GM19023 (cell line): ENCODE measurements at regions not wholly inside any gene's neighbourhood (a gene's known extent, or its start where the extent isn't known, plus 50 kb on each side); places are given as distances from the start of the nearest gene placed in this dataset.
"Not testable (repeated sequence)": the region's sequence is repeated elsewhere in the genome, so short reads cannot be mapped to it uniquely, and the experiment has no call there.

Experiments
- ATAC-seq: cut with Tn5 transposase; IDR thresholded peaks from one replicate; pipeline ENCODE4 v1.9.1; 2021; ENCODE audit warnings: mild to moderate bottlenecking, moderate library complexity; ENCODE audit not compliant: unreplicated experiment

GRCh38 chr21:15119486-15119885 is 54.7 kb upstream of the NRIP1 start:
- ATAC-seq, result no peak

- no peak for ATAC-seq
Observed at GRCh38 chr21:15121097-15121654, 56.4 kb upstream of the NRIP1 start.

GRCh38 chr21:15121655-15122120 is 56.9 kb upstream of the NRIP1 start:
- ATAC-seq, result no peak

- no peak for ATAC-seq
Observed at GRCh38 chr21:15122241-15122640, 57.4 kb upstream of the NRIP1 start.

GRCh38 chr21:15124731-15125130 is 59.9 kb upstream of the NRIP1 start:
- no peak for ATAC-seq

GRCh38 chr21:15126948-15127347 is 62.1 kb upstream of the NRIP1 start:
- no peak for ATAC-seq

GRCh38 chr21:15127437-15127836 is 62.6 kb upstream of the NRIP1 start:
- ATAC-seq, result no peak

GRCh38 chr21:15128267-15128666 is 63.5 kb upstream of the NRIP1 start:
- no peak for ATAC-seq

- ATAC-seq, result not testable (repeated sequence)
Observed at GRCh38 chr21:15128714-15129113, 63.9 kb upstream of the NRIP1 start.

- ATAC-seq, result no peak
Observed at GRCh38 chr21:15130326-15130725, 65.5 kb upstream of the NRIP1 start.

GRCh38 chr21:15130751-15131150 is 66.0 kb upstream of the NRIP1 start:
- no peak for ATAC-seq

GRCh38 chr21:15132781-15133180 is 68.0 kb upstream of the NRIP1 start:
- no peak for ATAC-seq

- ATAC-seq, result no peak
Observed at GRCh38 chr21:15134701-15135470, 70.1 kb upstream of the NRIP1 start.

- no peak for ATAC-seq
Observed at GRCh38 chr21:15135867-15136629, 71.2 kb upstream of the NRIP1 start.

- ATAC-seq, result no peak
Observed at GRCh38 chr21:15138490-15138889, 73.7 kb upstream of the NRIP1 start.

GRCh38 chr21:15139898-15140297 is 75.1 kb upstream of the NRIP1 start:
- ATAC-seq, result no peak

- ATAC-seq, result peak; percentile 71
Observed at GRCh38 chr21:15140321-15141019, 75.7 kb upstream of the NRIP1 start.

- no peak for ATAC-seq
Observed at GRCh38 chr21:15141261-15141970, 76.6 kb upstream of the NRIP1 start.

- ATAC-seq, result no peak
Observed at GRCh38 chr21:15144026-15144425, 79.2 kb upstream of the NRIP1 start.

- ATAC-seq, result no peak
Observed at GRCh38 chr21:15148437-15148836, 83.6 kb upstream of the NRIP1 start.
